AG04450 (cell line): ENCODE measurements at regions not wholly inside any gene's neighbourhood (a gene's known extent, or its start where the extent isn't known, plus 50 kb on each side); places are given as distances from the start of the nearest gene placed in this dataset.
"Not testable (repeated sequence)": the region's sequence is repeated elsewhere in the genome, so short reads cannot be mapped to it uniquely, and the experiment has no call there.

Source experiments
- CTCF ChIA-PET: fragments of 300-600, 350-600 bp; formaldehyde crosslinking; extraction: SDS; loops from one replicate; lab custom pipeline; 2022; ENCODE audit warnings: antibody characterized with exemption, inconsistent platforms; lab: Charles Lee
- POLR2A ChIA-PET: fragments of 350-600 bp; formaldehyde crosslinking; extraction: SDS; loops from one replicate; lab custom pipeline; 2021; ENCODE audit warnings: antibody characterized with exemption, inconsistent platforms; lab: Yijun Ruan, JAX
- DNase-seq: peaks from one replicate; pipeline ENCODE4 v3.0.0-alpha.2; 2011; ENCODE audit warnings: low read depth, low spot score
- H3K27ac ChIP-seq: one replicate; pipeline ENCODE4 v1.5.1; 2012; ENCODE audit warnings: low read depth, low read length, control low read depth
- H3K27me3 ChIP-seq: one replicate; pipeline ENCODE4 v1.6.0; 2012; ENCODE audit warnings: low read length; ENCODE audit not compliant: control insufficient read depth, insufficient read depth
- H3K4me3 ChIP-seq: 2 replicates; pipeline ENCODE4 v1.5.1; 2011; ENCODE audit warnings: mild to moderate bottlenecking, low read depth, low read length, control low read depth
- H3K9me3 ChIP-seq: 2 replicates; pipeline ENCODE4 v1.5.1; 2012; ENCODE audit warnings: low read length; ENCODE audit not compliant: control insufficient read depth, insufficient read depth
- CTCF ChIP-seq: IDR thresholded peaks from 2 replicates; pipeline ENCODE4 v1.5.1; 2011; ENCODE audit warnings: low read depth, low read length, control low read depth, inconsistent platforms

DNA sequence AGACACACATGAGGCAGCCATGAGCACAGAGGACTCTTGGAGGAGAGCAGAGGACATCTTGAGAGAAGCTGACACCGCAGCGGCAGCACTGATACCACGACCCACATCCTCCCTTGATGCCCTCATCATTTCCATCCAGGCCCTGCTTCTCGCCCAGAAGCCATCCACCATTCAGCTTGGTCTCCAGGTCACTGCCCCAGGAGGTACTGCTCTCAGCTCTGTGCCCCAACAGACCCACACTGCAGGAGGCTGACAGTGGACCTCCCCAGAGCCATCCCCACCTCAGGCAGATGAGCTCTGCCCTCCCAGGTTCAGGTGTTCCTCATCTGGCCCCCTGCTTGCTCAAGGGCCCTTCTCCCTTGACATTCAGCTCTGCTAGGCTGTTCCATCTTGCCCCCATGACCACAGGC lies 74.9 kb downstream of the ACKR3 start:
- no peak for DNase-seq
- Histone ChIP-seq H3K27me3 (no peaks in the 10 kb centered on the region), H3K9me3 (peaks cover 17% of the 10 kb centered on the region), H3K27ac (no peak overlapping the region), H3K4me3 (no peak overlapping the region)
- TF ChIP-seq CTCF: no peak
- ChIA-PET POLR2A (no interaction called here), CTCF (no interaction called here)

DNA sequence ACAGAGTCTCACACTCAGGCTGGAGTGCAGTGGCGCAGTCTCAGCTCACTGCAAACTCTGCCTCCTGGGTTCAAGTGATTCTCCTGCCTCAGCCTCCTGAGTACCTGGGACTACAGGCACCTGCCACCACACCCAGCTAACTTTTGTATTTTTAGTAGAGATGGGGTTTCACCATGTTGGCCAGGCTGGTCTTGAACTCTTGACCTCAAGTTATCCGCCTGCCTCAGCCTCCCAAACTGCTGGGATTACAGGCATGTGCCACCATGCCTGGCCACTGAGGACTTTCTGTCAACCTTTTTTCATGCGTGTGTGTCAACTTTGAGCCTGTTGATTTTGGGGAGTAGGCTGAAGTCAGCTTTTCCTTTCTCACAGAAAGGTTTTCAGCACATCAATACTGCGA lies 75.5 kb downstream of the ACKR3 start:
- POLR2A ChIA-PET, CTCF ChIA-PET, H3K27me3 ChIP-seq, DNase-seq, H3K4me3 ChIP-seq, H3K27ac ChIP-seq: not testable (repeated sequence)
- peaks cover 17% of the 10 kb centered on the region for H3K9me3 ChIP-seq

DNA sequence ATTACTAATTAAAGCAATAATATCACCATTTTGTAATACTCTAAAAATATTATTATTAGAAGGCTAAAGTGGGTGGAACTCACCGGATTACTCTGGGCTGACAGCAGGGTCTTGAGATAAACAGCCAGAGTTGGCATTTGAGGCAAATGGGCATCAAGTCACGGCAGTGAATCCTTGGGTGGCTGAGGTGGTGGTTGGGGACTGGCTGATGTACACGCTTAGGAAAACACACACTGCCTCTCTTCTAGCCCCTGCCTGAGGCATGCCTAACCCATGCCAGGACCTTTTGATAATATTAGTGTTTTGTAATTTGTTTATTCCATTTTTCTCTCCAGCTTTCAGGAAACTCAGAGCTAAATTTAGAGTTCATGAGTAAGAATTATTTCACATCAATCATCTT lies 76.8 kb downstream of the ACKR3 start:
- ChIA-PET CTCF (no interaction called here), POLR2A (no interaction called here)
- Histone ChIP-seq H3K27ac (no peak overlapping the region), H3K9me3 (peaks cover 5% of the 10 kb centered on the region), H3K27me3 (no peaks in the 10 kb centered on the region), H3K4me3 (no peak overlapping the region)
- no peak for TF ChIP-seq CTCF
- DNase-seq: no peak

DNA sequence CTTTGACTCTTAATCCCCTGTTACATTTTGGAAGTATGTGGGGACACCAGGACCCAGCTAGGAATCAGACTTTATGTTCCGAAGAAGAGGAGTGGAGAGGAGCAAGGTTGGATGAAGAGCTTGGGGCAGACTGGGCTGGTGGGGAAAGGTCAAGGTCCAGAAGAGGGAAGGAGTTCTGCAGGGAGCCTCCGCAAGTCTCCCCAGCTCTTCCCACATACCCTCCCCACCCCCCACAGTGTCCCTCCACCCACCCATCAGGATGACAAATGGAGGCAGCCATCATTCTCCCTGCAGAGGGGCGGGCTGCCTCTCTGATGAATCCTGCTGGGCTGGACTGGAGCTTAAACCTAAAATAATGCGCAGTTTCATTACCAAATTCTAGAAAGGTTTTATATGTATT lies 77.2 kb downstream of the ACKR3 start:
- Histone ChIP-seq H3K9me3 (peaks cover 4% of the 10 kb centered on the region), H3K27me3 (no peaks in the 10 kb centered on the region), H3K27ac (no peak overlapping the region), H3K4me3 (no peak overlapping the region)
- no peak for DNase-seq
- no peak for TF ChIP-seq CTCF
- ChIA-PET CTCF (no interaction called here), POLR2A (no interaction called here)

GRCh38 chr2:236647621-236648020 lies 78.0 kb downstream of the ACKR3 start:
- TF ChIP-seq CTCF: no peak
- Histone ChIP-seq H3K27me3 (no peaks in the 10 kb centered on the region), H3K9me3 (peaks cover 3% of the 10 kb centered on the region; the same call in 1 of the 2 replicates), H3K27ac (no peak overlapping the region), H3K4me3 (no peak overlapping the region)
- ChIA-PET CTCF (no interaction called here), POLR2A (no interaction called here)
- no peak for DNase-seq

GRCh38 chr2:236653863-236654262 lies 84.2 kb downstream of the ACKR3 start:
- Histone ChIP-seq H3K27me3 (no peaks in the 10 kb centered on the region), H3K4me3 (no peak overlapping the region), H3K9me3 (no peaks in the 10 kb centered on the region), H3K27ac (no peak overlapping the region)
- DNase-seq: no peak
- POLR2A ChIA-PET: no interaction called here
- CTCF ChIA-PET: no interaction called here
- TF ChIP-seq CTCF: no peak
